Small intestine (tissue), 7 donors: ENCODE measurements at regions not wholly inside any gene's neighbourhood (a gene's known extent, or its start where the extent isn't known, plus 50 kb on each side); places are given as distances from the start of the nearest gene placed in this dataset.

Experiments
- DNase-seq, 2 donors: peaks; one replicate each; pipeline versions ENCODE4 v3.0.0 to v3.0.0-alpha.2; 2013
- FAIRE-seq: peaks from 2 replicates; lab custom pipeline; 2012; peaks lifted over from hg19 to GRCh38; lab: Jason Lieb, UNC
- H3K27ac ChIP-seq, 3 donors: one replicate each; pipeline ENCODE4 v1.5.1; 2013; ENCODE audit warnings: low read length in 2 of 3, mild to moderate bottlenecking in 2 of 3, control low read depth in 1 of 3, inconsistent platforms in 1 of 3, low read depth in 1 of 3, moderate library complexity in 1 of 3
- H3K27me3 ChIP-seq, 3 donors: one replicate each; pipeline ENCODE4 v1.6.1; 2013; ENCODE audit warnings: low read length in 3 of 3, inconsistent platforms in 1 of 3; ENCODE audit not compliant: control insufficient read depth in 3 of 3, insufficient read depth in 3 of 3
- H3K36me3 ChIP-seq, 3 donors: one replicate each; pipeline ENCODE4 v1.6.1; 2013; ENCODE audit warnings: low read length in 3 of 3, inconsistent platforms in 1 of 3, low read depth in 1 of 3, mild to moderate bottlenecking in 1 of 3, moderate library complexity in 1 of 3; ENCODE audit not compliant: control insufficient read depth in 3 of 3, insufficient read depth in 2 of 3
- H3K4me1 ChIP-seq, 3 donors: one replicate each; pipeline ENCODE4 v1.6.1; 2013; ENCODE audit warnings: low read length in 2 of 3, inconsistent platforms in 1 of 3, low read depth in 1 of 3, mild to moderate bottlenecking in 1 of 3, moderate library complexity in 1 of 3; ENCODE audit not compliant: control insufficient read depth in 3 of 3, insufficient read depth in 2 of 3
- H3K4me3 ChIP-seq, 3 donors: one replicate each; pipeline ENCODE4 v1.5.1; 2013; ENCODE audit warnings: low read length in 3 of 3, control low read depth in 1 of 3, inconsistent platforms in 1 of 3, low read depth in 1 of 3, mild to moderate bottlenecking in 1 of 3, moderate library complexity in 1 of 3
- H3K9me3 ChIP-seq, 2 donors: one replicate each; pipeline ENCODE4 v1.6.1; 2013; ENCODE audit warnings: low read depth in 1 of 2, low read length in 1 of 2; ENCODE audit not compliant: control insufficient read depth in 2 of 2, insufficient read depth in 1 of 2
- WGBS, 3 donors: extraction: QIAGEN DNeasy Blood & Tissue Kit; methylation state at CpG; one replicate each; pipeline ENCODE4 v1.1.7; 2013; 5-methylcytosine and 5-hydroxymethylcytosine counted together
- donor health status: healthy with polysubstance abuse.
- donor health status: control.
- donor health status: control.
- donor health status: Bipolar disorder and iron deficiency.
- donor health status: healthy.

GRCh38 chr2:168345601-168346000 lies 98.2 kb upstream of the STK39 start:
- H3K4me1 ChIP-seq, result peaks cover 4 to 6% (median 5%) of the 10 kb centered on the region in 3 donors
- DNase-seq, result no peak
- FAIRE-seq, result no peak
- H3K36me3 ChIP-seq, result no peaks in the 10 kb centered on the region
- WGBS, 3 donors, result 49 to 82% (median 58%) methylated on average over 3 of the region's 3 CpGs
- H3K27me3 ChIP-seq, result no peaks in the 10 kb centered on the region
- H3K4me3 ChIP-seq, result no peak overlapping the region
- H3K27ac ChIP-seq, result no peak overlapping the region
- H3K9me3 ChIP-seq, result peaks cover 0 to 6% of the 10 kb centered on the region in 2 donors

GRCh38 chr2:168346725-168347477 lies 99.5 kb upstream of the STK39 start:
- Histone ChIP-seq H3K27me3 (no peaks in the 10 kb centered on the region), H3K4me3 (peak overlapping the region; percentile 31 to 66 (median 64)), H3K27ac (peak overlapping the region; percentile 60 to 87 (median 61)), H3K4me1 (peaks cover 4 to 6% (median 5%) of the 10 kb centered on the region in 3 donors), H3K36me3 (no peaks in the 10 kb centered on the region), H3K9me3 (peaks cover 0 to 6% of the 10 kb centered on the region in 2 donors)
- FAIRE-seq (no peak), DNase-seq (peak; percentile 83 to 87)
- WGBS, 3 donors, result 7 to 13% (median 12%) methylated on average over 13 of the region's 13 CpGs

- no peaks in the 10 kb centered on the region for H3K36me3 ChIP-seq
- 31 to 65% (median 47%) methylated on average over 2 of the region's 2 CpGs for WGBS, 3 donors
- H3K27ac ChIP-seq, result no peak overlapping the region
- H3K4me3 ChIP-seq, result no peak overlapping the region
- H3K4me1 ChIP-seq, result peaks cover 4 to 6% (median 5%) of the 10 kb centered on the region in 3 donors
- FAIRE-seq (no peak), DNase-seq (peak; percentile 53 to 54)
- H3K9me3 ChIP-seq, result peaks cover 0 to 6% of the 10 kb centered on the region in 2 donors
- H3K27me3 ChIP-seq, result no peaks in the 10 kb centered on the region
Observed at GRCh38 chr2:168348076-168348475, 100.7 kb upstream of the STK39 start.

- Histone ChIP-seq H3K27ac (no peak overlapping the region), H3K9me3 (peaks cover 0 to 6% of the 10 kb centered on the region in 2 donors), H3K36me3 (no peaks in the 10 kb centered on the region), H3K27me3 (no peaks in the 10 kb centered on the region), H3K4me3 (no peak overlapping the region), H3K4me1 (peaks cover 4 to 6% (median 5%) of the 10 kb centered on the region in 3 donors)
- 15 to 73% (median 34%) methylated on average over 2 of the region's 2 CpGs for WGBS, 3 donors
- FAIRE-seq (peak; percentile 62), DNase-seq (peak; percentile 51 to 87)
Observed at GRCh38 chr2:168350380-168350779, 103.0 kb upstream of the STK39 start.

- peaks cover 3 to 9% (median 5%) of the 10 kb centered on the region in 3 donors for H3K4me1 ChIP-seq
- H3K27me3 ChIP-seq, result no peaks in the 10 kb centered on the region
- FAIRE-seq, result peak; percentile 39
- no peak overlapping the region for H3K4me3 ChIP-seq
- H3K36me3 ChIP-seq, result no peaks in the 10 kb centered on the region
- 63 to 81% (median 70%) methylated on average over 2 of the region's 2 CpGs for WGBS, 3 donors
- H3K27ac ChIP-seq, result no peak overlapping the region
- DNase-seq, result no peak
- no peaks in the 10 kb centered on the region for H3K9me3 ChIP-seq
Observed at GRCh38 chr2:168353251-168353650, 102.8 kb upstream of the CERS6 start.

- Histone ChIP-seq H3K27me3 (no peaks in the 10 kb centered on the region), H3K36me3 (no peaks in the 10 kb centered on the region), H3K4me3 (no peak overlapping the region), H3K4me1 (peaks cover 3 to 9% (median 3%) of the 10 kb centered on the region in 3 donors), H3K27ac (no peak overlapping the region), H3K9me3 (no peaks in the 10 kb centered on the region)
- WGBS, 3 donors, result 87 to 97% (median 89%) methylated on average over 1 of the region's 1 CpG
- no peak for FAIRE-seq
- no peak for DNase-seq
Observed at GRCh38 chr2:168354499-168354898, 101.6 kb upstream of the CERS6 start.

GRCh38 chr2:168355121-168355520 lies 101.0 kb upstream of the CERS6 start:
- Histone ChIP-seq H3K27ac (no peak overlapping the region), H3K4me1 (peaks cover 0 to 9% (median 3%) of the 10 kb centered on the region in 3 donors), H3K36me3 (no peaks in the 10 kb centered on the region), H3K27me3 (no peaks in the 10 kb centered on the region), H3K9me3 (no peaks in the 10 kb centered on the region), H3K4me3 (no peak overlapping the region)
- no peak for DNase-seq
- 15 to 45% (median 19%) methylated on average over 2 of the region's 2 CpGs for WGBS, 3 donors
- FAIRE-seq, result no peak

GRCh38 chr2:168355779-168356476 lies 100.1 kb upstream of the CERS6 start:
- no peak for FAIRE-seq
- H3K27me3 ChIP-seq, result no peaks in the 10 kb centered on the region
- no peak for DNase-seq
- no peak overlapping the region for H3K27ac ChIP-seq
- H3K4me3 ChIP-seq, result no peak overlapping the region
- H3K4me1 ChIP-seq, result peaks cover 0 to 9% (median 3%) of the 10 kb centered on the region in 3 donors
- H3K9me3 ChIP-seq, result no peaks in the 10 kb centered on the region
- no peaks in the 10 kb centered on the region for H3K36me3 ChIP-seq
- WGBS, 3 donors, result 89 to 90% (median 90%) methylated on average over 5 of the region's 5 CpGs
